Mesothelial cell of epicardium (in vitro differentiated cells): ENCODE measurements at regions not wholly inside any gene's neighbourhood (a gene's known extent, or its start where the extent isn't known, plus 50 kb on each side); places are given as distances from the start of the nearest gene placed in this dataset.

Source experiments
- DNase-seq, 2 experiments: peaks; one replicate each; pipeline ENCODE4 v3.0.0; 2021; ENCODE audit warnings: low spot score in 2 of 2; ENCODE audit not compliant: unreplicated experiment in 2 of 2
- H3K27ac Mint-ChIP-seq: 2 replicates; pipeline ENCODE4 v1.8.0; 2021; ENCODE audit warnings: mixed read lengths
- H3K27me3 Mint-ChIP-seq: 2 replicates; pipeline ENCODE4 v1.8.0; 2021; ENCODE audit warnings: low read depth, mixed read lengths
- H3K36me3 Mint-ChIP-seq: 2 replicates; pipeline ENCODE4 v1.8.0; 2021; ENCODE audit warnings: mixed read lengths
- H3K4me1 Mint-ChIP-seq: 2 replicates; pipeline ENCODE4 v1.8.0; 2021; ENCODE audit warnings: mixed read lengths
- H3K4me3 Mint-ChIP-seq: 2 replicates; pipeline ENCODE4 v1.8.0; 2021; ENCODE audit warnings: mild to moderate bottlenecking, moderate library complexity, mixed read lengths
- H3K9me3 Mint-ChIP-seq: 2 replicates; pipeline ENCODE4 v1.8.0; 2021; ENCODE audit warnings: mixed read lengths
- TF ChIP-seq, protein P1 (sequence below): fragments of 200-600 bp; sonication (generic); IDR thresholded peaks from one replicate; pipeline ENCODE4 v1.5.0; 2021; ENCODE audit warnings: antibody characterized with exemption; ENCODE audit not compliant: unreplicated experiment

DNA sequence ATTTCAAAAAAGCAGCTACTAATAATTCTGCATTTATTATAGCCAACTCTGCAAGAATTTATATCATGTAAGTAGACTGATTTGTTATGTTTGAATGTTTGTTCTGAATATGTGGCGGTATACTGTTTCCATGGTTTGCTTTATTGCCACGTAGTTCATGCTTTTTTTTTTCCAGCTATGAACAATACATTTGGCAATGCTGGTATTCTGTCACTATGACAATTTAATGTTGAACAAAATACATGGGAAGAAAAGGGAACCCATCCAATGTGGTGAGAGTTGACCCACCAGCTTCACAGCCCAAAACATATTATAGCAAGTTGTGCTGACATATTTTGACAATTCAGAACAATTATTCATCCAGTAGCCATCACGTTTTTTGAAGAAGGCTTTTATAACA is 145.6 kb downstream of the CCDC71L start:
- Mint-ChIP-seq H3K36me3 (no peaks in the 10 kb centered on the region), H3K4me1 (no peaks in the 10 kb centered on the region), H3K27me3 (peaks cover 38% of the 10 kb centered on the region), H3K4me3 (no peak overlapping the region), H3K9me3 (no peaks in the 10 kb centered on the region), H3K27ac (no peak overlapping the region)
- DNase-seq: no peak
- TF ChIP-seq, protein P1, sequence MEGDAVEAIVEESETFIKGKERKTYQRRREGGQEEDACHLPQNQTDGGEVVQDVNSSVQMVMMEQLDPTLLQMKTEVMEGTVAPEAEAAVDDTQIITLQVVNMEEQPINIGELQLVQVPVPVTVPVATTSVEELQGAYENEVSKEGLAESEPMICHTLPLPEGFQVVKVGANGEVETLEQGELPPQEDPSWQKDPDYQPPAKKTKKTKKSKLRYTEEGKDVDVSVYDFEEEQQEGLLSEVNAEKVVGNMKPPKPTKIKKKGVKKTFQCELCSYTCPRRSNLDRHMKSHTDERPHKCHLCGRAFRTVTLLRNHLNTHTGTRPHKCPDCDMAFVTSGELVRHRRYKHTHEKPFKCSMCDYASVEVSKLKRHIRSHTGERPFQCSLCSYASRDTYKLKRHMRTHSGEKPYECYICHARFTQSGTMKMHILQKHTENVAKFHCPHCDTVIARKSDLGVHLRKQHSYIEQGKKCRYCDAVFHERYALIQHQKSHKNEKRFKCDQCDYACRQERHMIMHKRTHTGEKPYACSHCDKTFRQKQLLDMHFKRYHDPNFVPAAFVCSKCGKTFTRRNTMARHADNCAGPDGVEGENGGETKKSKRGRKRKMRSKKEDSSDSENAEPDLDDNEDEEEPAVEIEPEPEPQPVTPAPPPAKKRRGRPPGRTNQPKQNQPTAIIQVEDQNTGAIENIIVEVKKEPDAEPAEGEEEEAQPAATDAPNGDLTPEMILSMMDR: no peak

DNA sequence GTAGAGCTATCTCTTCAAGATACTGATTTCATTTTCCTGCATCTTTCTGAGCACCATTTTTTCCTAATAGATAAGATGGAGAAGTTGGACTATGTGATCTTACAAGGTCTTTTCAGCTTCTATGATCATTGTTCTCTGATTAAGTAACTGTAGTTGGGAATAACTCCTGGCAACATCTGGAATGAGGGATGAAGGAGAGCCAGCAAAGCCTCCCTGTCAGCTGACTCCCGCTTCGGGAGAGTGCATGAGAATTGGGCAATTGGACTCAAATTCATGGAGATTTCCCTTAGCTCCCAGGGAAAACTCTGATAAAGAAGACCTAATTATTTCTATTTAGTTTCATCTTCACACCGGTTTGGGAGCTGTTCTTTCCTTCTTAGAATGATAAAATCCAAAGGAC is 146.1 kb downstream of the CCDC71L start:
- Mint-ChIP-seq H3K36me3 (no peaks in the 10 kb centered on the region), H3K4me1 (no peaks in the 10 kb centered on the region), H3K27ac (no peak overlapping the region), H3K27me3 (peaks cover 42% of the 10 kb centered on the region), H3K9me3 (no peaks in the 10 kb centered on the region), H3K4me3 (no peak overlapping the region)
- TF ChIP-seq, protein P1: no peak
- DNase-seq: no peak

DNA sequence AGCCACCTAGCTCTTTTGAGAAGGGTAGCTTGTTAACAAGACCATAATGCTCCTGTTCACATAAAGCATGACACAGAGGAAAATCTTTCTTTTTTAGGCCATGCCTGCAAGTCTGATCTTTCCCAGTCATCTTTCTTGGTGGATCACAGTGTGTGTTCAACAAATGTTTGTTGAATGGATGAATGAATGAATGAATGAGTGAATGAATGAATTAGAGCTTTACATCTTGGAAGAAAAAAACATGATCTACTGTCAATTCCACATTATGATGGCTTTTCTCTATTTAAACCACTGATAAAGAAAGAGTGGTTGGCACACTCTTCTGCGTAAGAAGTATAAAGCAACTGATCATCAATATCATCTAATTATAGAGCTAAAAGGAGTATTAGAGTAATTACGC is 148.7 kb downstream of the CCDC71L start:
- H3K36me3 Mint-ChIP-seq: no peaks in the 10 kb centered on the region
- no peaks in the 10 kb centered on the region for H3K4me1 Mint-ChIP-seq
- no peaks in the 10 kb centered on the region for H3K9me3 Mint-ChIP-seq
- H3K4me3 Mint-ChIP-seq: no peak overlapping the region
- no peak overlapping the region for H3K27ac Mint-ChIP-seq
- TF ChIP-seq, protein P1: no peak
- H3K27me3 Mint-ChIP-seq: peaks cover 30% of the 10 kb centered on the region
- no peak for DNase-seq

DNA sequence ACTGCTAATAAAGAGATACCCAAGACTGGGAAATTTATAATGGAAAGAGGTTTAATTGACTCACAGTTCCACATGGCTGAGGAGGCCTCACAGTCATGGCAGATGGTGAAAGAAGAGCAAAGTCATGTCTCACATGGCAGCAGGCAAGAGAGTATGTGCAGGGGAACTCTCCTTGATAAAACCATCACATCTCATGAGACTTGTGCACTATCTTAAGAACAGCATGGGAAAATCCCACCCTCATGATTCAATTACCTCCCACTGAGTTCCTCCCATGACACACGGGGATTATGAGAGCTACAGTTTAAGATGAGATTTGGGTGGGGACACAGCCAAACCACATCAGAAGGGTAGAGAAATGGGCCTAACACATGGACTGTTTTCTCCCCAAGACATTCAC is 156.3 kb downstream of the CCDC71L start:
- Mint-ChIP-seq H3K9me3 (no peaks in the 10 kb centered on the region), H3K4me3 (no peak overlapping the region), H3K27ac (no peak overlapping the region), H3K27me3 (peaks cover 8% of the 10 kb centered on the region), H3K36me3 (no peaks in the 10 kb centered on the region), H3K4me1 (no peaks in the 10 kb centered on the region)
- no peak for DNase-seq
- TF ChIP-seq, protein P1: no peak

DNA sequence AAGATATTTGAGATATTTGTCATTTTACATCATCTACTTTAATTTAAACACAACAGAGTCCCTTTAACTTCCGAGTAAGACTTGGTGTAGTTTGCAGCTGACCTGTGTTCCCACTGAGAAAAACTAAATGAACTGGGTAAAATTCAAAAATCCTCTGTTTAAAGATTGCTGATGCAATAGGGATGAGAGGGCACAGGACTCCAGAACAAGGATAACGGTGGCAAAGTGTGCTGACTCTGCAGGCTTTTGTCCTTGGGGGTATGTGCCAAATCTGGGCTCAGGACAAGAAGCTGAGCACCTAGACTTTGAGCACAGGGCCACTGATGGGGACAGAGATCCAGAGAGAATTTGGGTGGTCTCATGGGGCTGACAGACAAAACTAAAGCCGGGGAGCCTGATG is 156.8 kb downstream of the CCDC71L start:
- no peaks in the 10 kb centered on the region for H3K9me3 Mint-ChIP-seq
- no peak for DNase-seq
- no peak overlapping the region for H3K4me3 Mint-ChIP-seq
- no peak overlapping the region for H3K27ac Mint-ChIP-seq
- TF ChIP-seq, protein P1: no peak
- H3K27me3 Mint-ChIP-seq: peaks cover 4% of the 10 kb centered on the region
- H3K4me1 Mint-ChIP-seq: no peaks in the 10 kb centered on the region
- no peaks in the 10 kb centered on the region for H3K36me3 Mint-ChIP-seq

DNA sequence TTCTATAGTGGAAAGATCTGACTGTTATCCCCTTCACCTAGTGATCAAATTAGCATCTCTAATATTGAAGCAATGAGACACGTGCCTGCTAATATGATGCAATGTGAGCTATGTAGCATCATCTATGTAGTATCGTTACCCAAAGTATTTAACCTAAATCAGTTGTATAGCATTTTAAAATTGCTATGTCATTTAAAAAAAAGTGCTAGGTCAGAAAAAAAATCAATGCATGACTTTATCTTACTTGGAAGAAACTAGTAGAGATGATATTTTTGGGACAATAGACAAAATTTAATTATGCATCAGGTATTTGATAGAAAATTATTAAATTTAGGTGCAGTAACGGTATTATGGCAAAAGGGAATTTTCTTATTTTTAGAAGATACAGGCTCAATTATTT is 157.3 kb downstream of the CCDC71L start:
- H3K4me1 Mint-ChIP-seq: no peaks in the 10 kb centered on the region
- H3K36me3 Mint-ChIP-seq: no peaks in the 10 kb centered on the region
- no peaks in the 10 kb centered on the region for H3K9me3 Mint-ChIP-seq
- no peak overlapping the region for H3K4me3 Mint-ChIP-seq
- no peak overlapping the region for H3K27ac Mint-ChIP-seq
- TF ChIP-seq, protein P1: no peak
- H3K27me3 Mint-ChIP-seq: peaks cover 4% of the 10 kb centered on the region
- no peak for DNase-seq
